MM.1S (cell line): ENCODE measurements at regions not wholly inside any gene's neighbourhood (a gene's known extent, or its start where the extent isn't known, plus 50 kb on each side); places are given as distances from the start of the nearest gene placed in this dataset.

ENCODE experiments used
- CTCF ChIP-seq: fragments of 300-600 bp; sonication (generic); IDR thresholded peaks from 2 replicates; pipeline ENCODE4 v1.5.1; 2016; ENCODE audit warnings: antibody characterized with exemption, low read length, mixed read lengths
- EZH2 ChIP-seq: fragments of 300-600 bp; sonication (generic); optimal IDR thresholded peaks from 2 replicates; pipeline ENCODE3; 2017; ENCODE audit warnings: low read depth, mild to moderate bottlenecking, antibody characterized with exemption, low read length, mixed read lengths

GRCh38 chr1:90510143-90510542 is 207.0 kb downstream of the BARHL2 start:
- TF ChIP-seq CTCF = no peak
- no peak for TF ChIP-seq EZH2
